OCI-LY3 (cell line): ENCODE measurements at regions not wholly inside any gene's neighbourhood (a gene's known extent, or its start where the extent isn't known, plus 50 kb on each side); places are given as distances from the start of the nearest gene placed in this dataset.

Experiments
- H2AFZ ChIP-seq: fragments of 200-600, 300-600 bp; shearing (Covaris generic); 2 replicates; pipeline ENCODE4 v1.6.0; 2014; ENCODE audit warnings: antibody characterized with exemption, low read depth, low read length
- H3K27ac ChIP-seq: fragments of 200-600, 300-600 bp; sonication (generic); 2 replicates; pipeline ENCODE4 v1.5.1; 2014; ENCODE audit warnings: mild to moderate bottlenecking, low read length, moderate library complexity, mixed read lengths
- H3K27me3 ChIP-seq: fragments of 200-600, 300-600 bp; sonication (generic); 2 replicates; pipeline ENCODE4 v1.6.1; 2014; ENCODE audit warnings: low read depth, low read length, mixed read lengths
- H3K36me3 ChIP-seq: fragments of 200-600, 300-600 bp; sonication (generic); replicated peaks from 2 replicates; pipeline ENCODE3; 2014; ENCODE audit warnings: low read depth, low read length, mixed read lengths
- H3K4me1 ChIP-seq: fragments of 300-600, 200-600 bp; sonication (generic); 2 replicates; pipeline ENCODE4 v1.6.1; 2014; ENCODE audit warnings: low read length, mixed read lengths
- H3K4me2 ChIP-seq: fragments of 200-600, 300-600 bp; sonication (generic); 2 replicates; pipeline ENCODE4 v1.6.1; 2014; ENCODE audit warnings: low read length, mixed read lengths
- H3K4me3 ChIP-seq: fragments of 300-600, 200-600 bp; sonication (generic); 2 replicates; pipeline ENCODE4 v1.5.1; 2014; ENCODE audit warnings: antibody characterized with exemption, mild to moderate bottlenecking, low read length, moderate library complexity
- H3K79me2 ChIP-seq: fragments of 300-600, 200-600 bp; shearing (Covaris generic); 2 replicates; pipeline ENCODE4 v1.6.1; 2014; ENCODE audit warnings: mild to moderate bottlenecking, low read length, mixed read lengths
- H3K9ac ChIP-seq: fragments of 300-600, 200-600 bp; shearing (Covaris generic); 2 replicates; pipeline ENCODE4 v1.6.0; 2014; ENCODE audit warnings: mild to moderate bottlenecking, low read length, moderate library complexity
- H3K9me3 ChIP-seq: fragments of 200-600, 300-600 bp; shearing (Covaris generic); 2 replicates; pipeline ENCODE4 v1.6.1; 2014; ENCODE audit warnings: low read length, mixed read lengths; ENCODE audit not compliant: insufficient read depth
- H4K20me1 ChIP-seq: fragments of 200-600, 300-600 bp; sonication (generic); 2 replicates; pipeline ENCODE4 v1.6.1; 2016; ENCODE audit warnings: low read length, mixed read lengths; ENCODE audit not compliant: insufficient read depth
- EZH2phosphoT487 ChIP-seq: fragments of 200-600 bp; shearing (Covaris generic); IDR thresholded peaks from 2 replicates; pipeline ENCODE4 v1.6.1; 2018; ENCODE audit warnings: antibody characterized with exemption, mixed run types, low read depth
- TF ChIP-seq, protein P1 (sequence below): fragments of 200-600, 300-600 bp; sonication (generic); IDR thresholded peaks from 2 replicates; pipeline ENCODE4 v1.5.1; 2014; ENCODE audit warnings: antibody characterized with exemption, low read length, low read depth

DNA sequence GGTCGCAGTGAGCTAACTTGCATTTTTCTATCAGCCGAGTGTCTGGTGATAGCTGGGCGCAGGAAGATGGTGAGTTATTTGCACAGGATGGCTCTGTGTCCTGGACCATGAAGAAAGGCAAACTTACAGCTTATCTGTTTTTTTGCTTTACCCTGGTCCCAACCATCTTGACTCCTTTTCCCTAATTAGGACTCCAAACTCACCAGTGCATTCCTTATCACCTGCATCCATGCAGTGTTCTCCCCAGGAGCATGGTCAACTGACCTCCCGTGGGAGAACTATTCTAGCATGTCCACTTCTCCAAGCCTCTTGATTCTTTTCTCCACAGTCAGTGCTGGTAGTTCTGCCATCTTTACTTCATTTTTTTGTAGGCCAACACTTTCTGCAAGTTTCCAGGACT is 68.2 kb upstream of the WWC2 start:
- no peak overlapping the region for H3K9ac ChIP-seq
- H3K27ac ChIP-seq: no peak overlapping the region
- H3K36me3 ChIP-seq: no peaks in the 10 kb centered on the region
- H3K27me3 ChIP-seq: no peaks in the 10 kb centered on the region
- H3K9me3 ChIP-seq: no peaks in the 10 kb centered on the region
- no peaks in the 10 kb centered on the region for H3K79me2 ChIP-seq
- no peak overlapping the region for H3K4me3 ChIP-seq
- no peak for TF ChIP-seq EZH2phosphoT487
- TF ChIP-seq, protein P1, sequence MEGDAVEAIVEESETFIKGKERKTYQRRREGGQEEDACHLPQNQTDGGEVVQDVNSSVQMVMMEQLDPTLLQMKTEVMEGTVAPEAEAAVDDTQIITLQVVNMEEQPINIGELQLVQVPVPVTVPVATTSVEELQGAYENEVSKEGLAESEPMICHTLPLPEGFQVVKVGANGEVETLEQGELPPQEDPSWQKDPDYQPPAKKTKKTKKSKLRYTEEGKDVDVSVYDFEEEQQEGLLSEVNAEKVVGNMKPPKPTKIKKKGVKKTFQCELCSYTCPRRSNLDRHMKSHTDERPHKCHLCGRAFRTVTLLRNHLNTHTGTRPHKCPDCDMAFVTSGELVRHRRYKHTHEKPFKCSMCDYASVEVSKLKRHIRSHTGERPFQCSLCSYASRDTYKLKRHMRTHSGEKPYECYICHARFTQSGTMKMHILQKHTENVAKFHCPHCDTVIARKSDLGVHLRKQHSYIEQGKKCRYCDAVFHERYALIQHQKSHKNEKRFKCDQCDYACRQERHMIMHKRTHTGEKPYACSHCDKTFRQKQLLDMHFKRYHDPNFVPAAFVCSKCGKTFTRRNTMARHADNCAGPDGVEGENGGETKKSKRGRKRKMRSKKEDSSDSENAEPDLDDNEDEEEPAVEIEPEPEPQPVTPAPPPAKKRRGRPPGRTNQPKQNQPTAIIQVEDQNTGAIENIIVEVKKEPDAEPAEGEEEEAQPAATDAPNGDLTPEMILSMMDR: no peak
- H3K4me2 ChIP-seq: no peak overlapping the region
- no peaks in the 10 kb centered on the region for H4K20me1 ChIP-seq
- H3K4me1 ChIP-seq: no peaks in the 10 kb centered on the region
- H2AFZ ChIP-seq: no peak overlapping the region

DNA sequence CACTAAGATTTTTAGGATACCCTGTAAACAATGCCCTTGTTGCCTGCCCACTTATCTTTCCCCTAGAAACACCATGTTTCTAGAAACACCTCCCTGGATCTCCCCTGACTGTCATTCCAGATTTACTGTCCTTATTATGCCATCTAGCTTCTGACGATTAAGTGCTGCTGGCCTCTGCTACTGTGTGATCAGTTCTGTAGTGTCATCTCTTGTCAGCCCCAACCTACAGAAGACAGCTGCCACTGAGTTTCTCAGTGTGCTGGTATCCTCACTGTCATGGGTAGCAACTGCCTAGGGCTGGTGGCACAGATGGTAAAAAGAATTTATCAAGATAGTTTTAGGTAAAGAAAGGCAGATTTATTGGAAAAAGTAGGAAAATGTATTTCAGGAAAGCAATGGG is 68.7 kb upstream of the WWC2 start:
- no peak for TF ChIP-seq EZH2phosphoT487
- TF ChIP-seq, protein P1: no peak
- Histone ChIP-seq H3K4me2 (no peak overlapping the region), H3K4me1 (no peaks in the 10 kb centered on the region), H4K20me1 (no peaks in the 10 kb centered on the region), H2AFZ (no peak overlapping the region), H3K27me3 (no peaks in the 10 kb centered on the region), H3K79me2 (no peaks in the 10 kb centered on the region), H3K9me3 (no peaks in the 10 kb centered on the region), H3K36me3 (no peaks in the 10 kb centered on the region), H3K4me3 (no peak overlapping the region), H3K27ac (no peak overlapping the region), H3K9ac (no peak overlapping the region)

DNA sequence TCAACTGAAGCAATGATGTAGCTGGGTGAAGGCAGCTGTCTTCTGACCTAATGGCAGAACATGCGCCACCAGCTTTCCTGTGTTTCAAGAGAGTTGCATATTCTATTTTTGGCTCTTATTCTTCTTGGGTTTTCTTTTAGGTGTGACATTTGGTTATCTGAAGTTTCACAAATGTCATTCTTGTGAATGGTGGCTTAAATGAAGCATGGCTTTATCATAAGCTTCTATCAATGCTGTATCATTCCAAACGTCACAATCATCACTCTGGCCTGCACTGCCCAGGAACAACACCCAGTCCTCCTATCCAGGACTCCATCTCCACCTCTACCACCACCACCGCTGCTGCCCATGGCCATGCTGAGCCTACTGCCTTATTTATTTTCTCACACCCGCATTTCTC is 69.7 kb upstream of the WWC2 start:
- Histone ChIP-seq H3K79me2 (no peaks in the 10 kb centered on the region), H3K4me1 (no peaks in the 10 kb centered on the region), H3K36me3 (no peaks in the 10 kb centered on the region), H3K9ac (no peak overlapping the region), H2AFZ (no peak overlapping the region), H3K4me2 (no peak overlapping the region), H3K9me3 (no peaks in the 10 kb centered on the region), H3K27me3 (no peaks in the 10 kb centered on the region), H4K20me1 (no peaks in the 10 kb centered on the region), H3K27ac (no peak overlapping the region), H3K4me3 (no peak overlapping the region)
- TF ChIP-seq EZH2phosphoT487: no peak
- TF ChIP-seq, protein P1: no peak

DNA sequence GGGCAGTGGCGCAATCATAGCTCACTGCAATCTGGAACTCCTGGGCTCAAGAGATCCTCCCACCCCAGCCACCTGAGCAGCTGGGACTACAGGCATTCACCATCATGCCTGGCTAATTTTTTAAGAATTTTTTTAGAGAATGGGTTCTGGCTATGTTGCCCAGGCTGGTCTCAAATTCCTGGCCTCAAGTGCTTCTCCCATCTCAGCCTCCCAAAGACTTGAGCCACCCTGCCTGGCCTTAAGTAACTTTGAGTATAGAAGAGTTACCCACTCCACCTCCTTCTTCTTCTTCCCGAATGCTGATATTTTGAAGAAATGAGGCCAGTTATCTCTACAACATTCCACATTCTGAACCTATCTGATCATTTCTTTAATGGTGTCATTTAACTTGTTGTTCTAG is 72.4 kb upstream of the WWC2 start:
- Histone ChIP-seq H3K27me3 (no peaks in the 10 kb centered on the region), H3K27ac (no peak overlapping the region), H3K4me3 (no peak overlapping the region), H3K9me3 (no peaks in the 10 kb centered on the region), H3K36me3 (no peaks in the 10 kb centered on the region), H3K4me1 (no peaks in the 10 kb centered on the region), H2AFZ (no peak overlapping the region), H3K4me2 (no peak overlapping the region), H4K20me1 (no peaks in the 10 kb centered on the region), H3K79me2 (no peaks in the 10 kb centered on the region), H3K9ac (no peak overlapping the region)
- TF ChIP-seq, protein P1: no peak
- no peak for TF ChIP-seq EZH2phosphoT487
